Heart left ventricle (tissue), 16 donors: ENCODE measurements at regions not wholly inside any gene's neighbourhood (a gene's known extent, or its start where the extent isn't known, plus 50 kb on each side); places are given as distances from the start of the nearest gene placed in this dataset.

Source experiments
- ATAC-seq, 4 donors: fragments of 200-7000 bp; cut with Tn5 transposase; one replicate each; pipeline ENCODE4 v1.9.1; 2020 to 2022; ENCODE audit warnings: moderate library complexity in 4 of 4, mild to moderate bottlenecking in 3 of 4, moderate number of reproducible peaks in 1 of 4
- DNase-seq, 5 donors: peaks; one replicate each; pipeline ENCODE4 v3.0.0-alpha.2; 2020
- H3K27ac ChIP-seq, 12 donors: fragments of 200-600 bp; sonication (generic) in 4 of 12; one replicate each; pipeline versions ENCODE4 v1.5.0 to v1.8.0; 2016 to 2022; ENCODE audit warnings: mild to moderate bottlenecking in 2 of 12
- H3K27me3 ChIP-seq, 9 donors: fragments of 200-600 bp; sonication (generic) in 2 of 9; one replicate each; pipeline versions ENCODE4 v1.5.1 to v1.8.0; 2016 to 2022; ENCODE audit warnings: mild to moderate bottlenecking in 3 of 9
- H3K36me3 ChIP-seq, 9 donors: fragments of 200-600 bp; sonication (generic) in 2 of 9; one replicate each; pipeline versions ENCODE4 v1.5.0 to v1.8.0; 2018 to 2022; ENCODE audit warnings: mild to moderate bottlenecking in 2 of 9
- H3K4me1 ChIP-seq, 12 donors: fragments of 200-600 bp; sonication (generic) in 4 of 12; one replicate each; pipeline versions ENCODE4 v1.5.0 to v1.8.0; 2016 to 2022; ENCODE audit warnings: mild to moderate bottlenecking in 3 of 12
- H3K4me3 ChIP-seq, 12 donors: fragments of 200-600 bp; sonication (generic) in 4 of 12; one replicate each; pipeline versions ENCODE4 v1.5.0 to v1.8.0; 2017 to 2022; ENCODE audit warnings: mild to moderate bottlenecking in 9 of 12, moderate library complexity in 4 of 12
- H3K9me3 ChIP-seq, 12 donors: fragments of 200-600 bp; sonication (generic) in 4 of 12; one replicate each; pipeline versions ENCODE4 v1.5.0 to v1.8.0; 2016 to 2022; ENCODE audit warnings: mild to moderate bottlenecking in 1 of 12
- POLR2A ChIP-seq, 2 donors: fragments of 450-650 bp; IDR thresholded peaks; one replicate each; pipeline ENCODE4 v1.6.1; 2017; ENCODE audit warnings: antibody characterized with exemption in 2 of 2, mild to moderate bottlenecking in 2 of 2, moderate library complexity in 2 of 2
- whole genome bisulfite sequencing, 4 donors: extraction: QIAGEN DNeasy Blood & Tissue Kit in 2 of 4; methylation state at CpG; one replicate each; pipeline versions ENCODE4 v1.1.5 to v1.1.7; 2013 to 2018; 5-methylcytosine and 5-hydroxymethylcytosine counted together
- intact Hi-C, 10 donors: fragments of 100-400 bp; cut with DNase I; formaldehyde crosslinking; loops; one replicate each; pipeline versions ENCODE4 v1.11.1 to v1.14.2; 2022
- TF ChIP-seq, protein P1 (sequence below), 12 donors: fragments of 200-600 bp; sonication (generic) in 4 of 12; IDR thresholded peaks; one replicate each; pipeline versions ENCODE4 v1.5.0 to v1.8.0; 2018 to 2022; ENCODE audit warnings: antibody characterized with exemption in 12 of 12, mild to moderate bottlenecking in 5 of 12
- donor health status: ischemic (EF 13 %, LVEDD 7.1; RV severe dilation, severe dysfunction).
- donor health status: healthy with polysubstance abuse.
- donor health status: DM: no; HTN: yes; CAD: no.
- donor health status: DM: no; HTN: no; CAD: no.
- donor health status: ischemic (EF 25% LVEDD 6.9; RV normal size, moderate dysfunction).
- donor health status: ischemic (EF 25% LVEDD 5.7; RV mildly dilated, moderate dysfunction).
- donor health status: healthy.
- donor health status: DM: yes; HTN: yes; CAD: no.
- donor health status: ischemic (EF 35%, LVEDD 5.7; RV mildly dilated, moderate dysfunction).
- donor health status: nonischemic (EF 11% LVEDD 7.7; RV severe dilation, severe dysfunction).
- donor health status: DM: yes; HTN: yes; CAD: no.
- donor health status: PGD.
- donor health status: ischemic (EF 29% LVEDD 5.4; RV normal size, mild dysfunction).
- donor health status: nonischemic (EF 23%, LVEDD 6.1; RV moderate dilation, normal function).

DNA sequence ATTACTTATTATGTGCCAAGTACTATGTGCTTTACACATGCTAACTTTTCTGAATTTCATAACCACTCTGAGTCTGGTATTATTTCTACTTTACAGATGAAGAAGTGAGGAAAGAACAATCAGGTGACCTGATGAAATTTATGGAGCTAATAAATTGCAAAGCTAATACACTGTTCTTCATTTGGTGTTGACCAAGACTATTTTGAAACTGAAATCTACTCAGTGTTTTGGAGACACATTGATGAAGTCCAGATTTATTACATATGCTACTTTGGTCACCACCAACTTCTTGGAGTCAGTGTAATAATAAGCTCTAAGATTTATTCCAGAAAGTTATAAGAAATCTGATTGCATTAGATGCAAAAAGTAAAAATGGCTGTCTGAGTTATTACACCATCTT, 637.9 kb downstream of the FAT4 start:
- DNase-seq, result no peak
- H3K36me3 ChIP-seq, result no peaks in the 10 kb centered on the region
- no peaks in the 10 kb centered on the region for H3K27me3 ChIP-seq
- intact Hi-C loops, result no loop called here
- no peak overlapping the region for H3K27ac ChIP-seq
- no peak overlapping the region for H3K4me3 ChIP-seq
- H3K9me3 ChIP-seq, result no peaks in the 10 kb centered on the region
- no peak for ATAC-seq
- H3K4me1 ChIP-seq, result no peaks in the 10 kb centered on the region
- TF ChIP-seq, protein P1, sequence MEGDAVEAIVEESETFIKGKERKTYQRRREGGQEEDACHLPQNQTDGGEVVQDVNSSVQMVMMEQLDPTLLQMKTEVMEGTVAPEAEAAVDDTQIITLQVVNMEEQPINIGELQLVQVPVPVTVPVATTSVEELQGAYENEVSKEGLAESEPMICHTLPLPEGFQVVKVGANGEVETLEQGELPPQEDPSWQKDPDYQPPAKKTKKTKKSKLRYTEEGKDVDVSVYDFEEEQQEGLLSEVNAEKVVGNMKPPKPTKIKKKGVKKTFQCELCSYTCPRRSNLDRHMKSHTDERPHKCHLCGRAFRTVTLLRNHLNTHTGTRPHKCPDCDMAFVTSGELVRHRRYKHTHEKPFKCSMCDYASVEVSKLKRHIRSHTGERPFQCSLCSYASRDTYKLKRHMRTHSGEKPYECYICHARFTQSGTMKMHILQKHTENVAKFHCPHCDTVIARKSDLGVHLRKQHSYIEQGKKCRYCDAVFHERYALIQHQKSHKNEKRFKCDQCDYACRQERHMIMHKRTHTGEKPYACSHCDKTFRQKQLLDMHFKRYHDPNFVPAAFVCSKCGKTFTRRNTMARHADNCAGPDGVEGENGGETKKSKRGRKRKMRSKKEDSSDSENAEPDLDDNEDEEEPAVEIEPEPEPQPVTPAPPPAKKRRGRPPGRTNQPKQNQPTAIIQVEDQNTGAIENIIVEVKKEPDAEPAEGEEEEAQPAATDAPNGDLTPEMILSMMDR (IDR thresholded peaks at IDR 0.05), result no peak

GRCh38 chr4:125956276-125956675, 641.5 kb downstream of the FAT4 start:
- H3K4me3 ChIP-seq, result no peak overlapping the region
- no peaks in the 10 kb centered on the region for H3K4me1 ChIP-seq
- no peaks in the 10 kb centered on the region for H3K9me3 ChIP-seq
- H3K36me3 ChIP-seq, result no peaks in the 10 kb centered on the region
- no peak for DNase-seq
- no peaks in the 10 kb centered on the region for H3K27me3 ChIP-seq
- intact Hi-C loops, result no loop called here
- no peak overlapping the region for H3K27ac ChIP-seq
- no peak for ATAC-seq
- TF ChIP-seq POLR2A (IDR thresholded peaks at IDR 0.05), result no peak
- TF ChIP-seq, protein P1 (IDR thresholded peaks at IDR 0.05), result no peak
- 74 to 84% (median 82%) methylated on average over 1 of the region's 1 CpG for WGBS, 4 donors

- DNase-seq (no peak), ATAC-seq (no peak)
- Histone ChIP-seq H3K4me1 (no peaks in the 10 kb centered on the region), H3K9me3 (no peaks in the 10 kb centered on the region), H3K4me3 (no peak overlapping the region), H3K27ac (no peak overlapping the region), H3K36me3 (no peaks in the 10 kb centered on the region), H3K27me3 (no peaks in the 10 kb centered on the region)
- TF ChIP-seq, protein P1 (IDR thresholded peaks at IDR 0.05), result no peak
- no peak for TF ChIP-seq POLR2A (IDR thresholded peaks at IDR 0.05)
- intact Hi-C loops, result no loop called here
Measured at GRCh38 chr4:125958519-125958918, 643.8 kb downstream of the FAT4 start.

GRCh38 chr4:125961626-125962025, 646.9 kb downstream of the FAT4 start:
- H3K27ac ChIP-seq, result no peak overlapping the region
- intact Hi-C loops, result loop anchor here in 1 of 10 donors (2.0 kb wide), 1 partner anchor 43 kb away; no protein-coding TSS in a partner anchor
- ATAC-seq (no peak), DNase-seq (no peak)
- H3K9me3 ChIP-seq, result no peaks in the 10 kb centered on the region
- 84 to 90% (median 89%) methylated on average over 4 to 5 of the region's 5 CpGs for WGBS, 4 donors
- H3K27me3 ChIP-seq, result no peaks in the 10 kb centered on the region
- TF ChIP-seq, protein P1 (IDR thresholded peaks at IDR 0.05), result no peak
- TF ChIP-seq POLR2A (IDR thresholded peaks at IDR 0.05), result no peak
- no peaks in the 10 kb centered on the region for H3K36me3 ChIP-seq
- no peaks in the 10 kb centered on the region for H3K4me1 ChIP-seq
- H3K4me3 ChIP-seq, result no peak overlapping the region
